Activated T-helper 1 cell treated with anti-CD3 and anti-CD28 coated beads, Interleukin-12 subunit alpha, Interleukin-12 subunit beta, Interleukin-2, Interleukin-4 antibody, amounts not matched to agents 30 ng/mL and 10 ng/mL and 1 ng/mL, durations not matched to agents 14 hours and 24 hours and 36 hours (primary cell): ENCODE measurements at regions not wholly inside any gene's neighbourhood (a gene's known extent, or its start where the extent isn't known, plus 50 kb on each side); places are given as distances from the start of the nearest gene placed in this dataset.
"Not testable (repeated sequence)": the region's sequence is repeated elsewhere in the genome, so short reads cannot be mapped to it uniquely, and the experiment has no call there.

Source experiments
- DNase-seq: peaks from one replicate; pipeline ENCODE4 v3.0.0; 2021; ENCODE audit warnings: low spot score
- H3K27ac Mint-ChIP-seq: one replicate; pipeline ENCODE4 v1.8.0; 2021; ENCODE audit warnings: mild to moderate bottlenecking, mixed read lengths
- H3K27me3 Mint-ChIP-seq: one replicate; pipeline ENCODE4 v1.8.0; 2022; ENCODE audit warnings: mild to moderate bottlenecking, moderate library complexity, mixed read lengths; ENCODE audit not compliant: insufficient read depth
- H3K36me3 Mint-ChIP-seq: one replicate; pipeline ENCODE4 v1.8.0; 2021; ENCODE audit warnings: low read depth, mixed read lengths
- H3K4me1 Mint-ChIP-seq: one replicate; pipeline ENCODE4 v1.8.0; 2021; ENCODE audit warnings: low read depth, mixed read lengths
- H3K4me3 Mint-ChIP-seq: one replicate; pipeline ENCODE4 v1.8.0; 2021; ENCODE audit warnings: mild to moderate bottlenecking, moderate library complexity, mixed read lengths
- H3K9me3 Mint-ChIP-seq: one replicate; pipeline ENCODE4 v1.8.0; 2021; ENCODE audit warnings: mixed read lengths
- intact Hi-C: fragments of 100-400 bp; cut with micrococcal nuclease; formaldehyde crosslinking; loops from one replicate; pipeline ENCODE4 v1.15.1; 2024

GRCh38 chr15:20473465-20473864, 68.1 kb downstream of the GOLGA6L6 start:
- H3K4me1 Mint-ChIP-seq, H3K36me3 Mint-ChIP-seq, H3K9me3 Mint-ChIP-seq, H3K27me3 Mint-ChIP-seq, intact Hi-C loops, H3K4me3 Mint-ChIP-seq, DNase-seq, H3K27ac Mint-ChIP-seq: not testable (repeated sequence)

GRCh38 chr15:20472983-20473382, 68.6 kb downstream of the GOLGA6L6 start:
- H3K36me3 Mint-ChIP-seq, DNase-seq, H3K4me1 Mint-ChIP-seq, H3K27me3 Mint-ChIP-seq, H3K4me3 Mint-ChIP-seq, H3K27ac Mint-ChIP-seq, H3K9me3 Mint-ChIP-seq, intact Hi-C loops: not testable (repeated sequence)

- H3K4me1 Mint-ChIP-seq, DNase-seq, intact Hi-C loops, H3K36me3 Mint-ChIP-seq, H3K27ac Mint-ChIP-seq, H3K4me3 Mint-ChIP-seq, H3K27me3 Mint-ChIP-seq, H3K9me3 Mint-ChIP-seq: not testable (repeated sequence)
Measured at GRCh38 chr15:20470810-20471209, 70.8 kb downstream of the GOLGA6L6 start.

GRCh38 chr15:20441138-20441537, 100.5 kb downstream of the GOLGA6L6 start:
- H3K9me3 Mint-ChIP-seq, DNase-seq, H3K27ac Mint-ChIP-seq, H3K36me3 Mint-ChIP-seq, H3K4me3 Mint-ChIP-seq, H3K4me1 Mint-ChIP-seq, H3K27me3 Mint-ChIP-seq, intact Hi-C loops: not testable (repeated sequence)

GRCh38 chr15:20440390-20440789, 101.2 kb downstream of the GOLGA6L6 start:
- intact Hi-C loops, H3K27me3 Mint-ChIP-seq, H3K36me3 Mint-ChIP-seq: not testable (repeated sequence)

GRCh38 chr15:20439111-20439510, 102.5 kb downstream of the GOLGA6L6 start:
- H3K9me3 Mint-ChIP-seq, H3K27ac Mint-ChIP-seq, H3K36me3 Mint-ChIP-seq, intact Hi-C loops, DNase-seq, H3K27me3 Mint-ChIP-seq, H3K4me3 Mint-ChIP-seq, H3K4me1 Mint-ChIP-seq: not testable (repeated sequence)

More at GRCh38 chr15:20440390-20440789, 101.2 kb downstream of the GOLGA6L6 start:
- not testable (repeated sequence) for H3K27ac Mint-ChIP-seq, H3K4me3 Mint-ChIP-seq, DNase-seq, H3K4me1 Mint-ChIP-seq, H3K9me3 Mint-ChIP-seq

- H3K4me3 Mint-ChIP-seq, H3K27ac Mint-ChIP-seq, DNase-seq, intact Hi-C loops, H3K27me3 Mint-ChIP-seq, H3K4me1 Mint-ChIP-seq, H3K36me3 Mint-ChIP-seq, H3K9me3 Mint-ChIP-seq: not testable (repeated sequence)
Measured at GRCh38 chr15:20438255-20438654, 103.3 kb downstream of the GOLGA6L6 start.

GRCh38 chr15:20433468-20433867, 108.1 kb downstream of the GOLGA6L6 start:
- H3K36me3 Mint-ChIP-seq, H3K4me1 Mint-ChIP-seq, H3K9me3 Mint-ChIP-seq, H3K27ac Mint-ChIP-seq, H3K27me3 Mint-ChIP-seq, H3K4me3 Mint-ChIP-seq, DNase-seq, intact Hi-C loops: not testable (repeated sequence)

- H3K4me1 Mint-ChIP-seq, H3K4me3 Mint-ChIP-seq, H3K27me3 Mint-ChIP-seq, H3K9me3 Mint-ChIP-seq, H3K36me3 Mint-ChIP-seq, DNase-seq, H3K27ac Mint-ChIP-seq, intact Hi-C loops: not testable (repeated sequence)
Measured at GRCh38 chr15:20430495-20430894, 111.1 kb downstream of the GOLGA6L6 start.

- H3K4me3 Mint-ChIP-seq, H3K9me3 Mint-ChIP-seq, intact Hi-C loops, H3K4me1 Mint-ChIP-seq, H3K36me3 Mint-ChIP-seq, H3K27me3 Mint-ChIP-seq, H3K27ac Mint-ChIP-seq, DNase-seq: not testable (repeated sequence)
Measured at GRCh38 chr15:20420710-20421109, 120.9 kb downstream of the GOLGA6L6 start.

GRCh38 chr15:20416618-20417017, 125.0 kb downstream of the GOLGA6L6 start:
- H3K27me3 Mint-ChIP-seq, H3K4me1 Mint-ChIP-seq, H3K27ac Mint-ChIP-seq, H3K4me3 Mint-ChIP-seq, DNase-seq, H3K36me3 Mint-ChIP-seq, intact Hi-C loops, H3K9me3 Mint-ChIP-seq: not testable (repeated sequence)

GRCh38 chr15:20409667-20410198, 131.9 kb downstream of the GOLGA6L6 start:
- H3K27ac Mint-ChIP-seq, H3K9me3 Mint-ChIP-seq, intact Hi-C loops, H3K4me3 Mint-ChIP-seq, H3K4me1 Mint-ChIP-seq, DNase-seq, H3K27me3 Mint-ChIP-seq, H3K36me3 Mint-ChIP-seq: not testable (repeated sequence)

- no peak overlapping the region for H3K4me3 Mint-ChIP-seq
- intact Hi-C loops = no loop called here
Measured at GRCh38 chr15:20409247-20409646, 132.4 kb downstream of the GOLGA6L6 start.

GRCh38 chr15:20407553-20407952, 134.0 kb downstream of the GOLGA6L6 start:
- H3K36me3 Mint-ChIP-seq = no peaks in the 10 kb centered on the region
- no peaks in the 10 kb centered on the region for H3K9me3 Mint-ChIP-seq
- DNase-seq = no peak
- H3K27me3 Mint-ChIP-seq = no peaks in the 10 kb centered on the region
- no peaks in the 10 kb centered on the region for H3K4me1 Mint-ChIP-seq
- H3K27ac Mint-ChIP-seq = no peak overlapping the region
- H3K4me3 Mint-ChIP-seq = no peak overlapping the region
- intact Hi-C loops = no loop called here

More at GRCh38 chr15:20409247-20409646, 132.4 kb downstream of the GOLGA6L6 start:
- DNase-seq = no peak
- Mint-ChIP-seq H3K9me3 (no peaks in the 10 kb centered on the region), H3K4me1 (no peaks in the 10 kb centered on the region), H3K36me3 (no peaks in the 10 kb centered on the region), H3K27ac (no peak overlapping the region), H3K27me3 (no peaks in the 10 kb centered on the region)
